Esophagus muscularis mucosa (tissue), 3 donors: ENCODE measurements at regions not wholly inside any gene's neighbourhood (a gene's known extent, or its start where the extent isn't known, plus 50 kb on each side); places are given as distances from the start of the nearest gene placed in this dataset.

Experiments
- POLR2A ChIP-seq: fragments of 450-650 bp; IDR thresholded peaks from one replicate; pipeline ENCODE4 v1.6.1; 2017; ENCODE audit warnings: antibody characterized with exemption, moderate library complexity, mild to moderate bottlenecking, low read depth
- POLR2AphosphoS5 ChIP-seq, 2 donors: sonication (generic); formaldehyde crosslinking; IDR thresholded peaks; one replicate each; pipeline ENCODE4 v1.6.1; 2017; ENCODE audit warnings: antibody characterized with exemption in 2 of 2
- TF ChIP-seq, protein P1 (sequence below), 3 experiments: fragments of 200-600 bp in 2 of 3; fragments of 450-650 bp in 1 of 3; sonication (generic) in 2 of 3; IDR thresholded peaks; one replicate each; pipeline ENCODE4 v1.5.1; 2017 to 2019; ENCODE audit warnings: antibody characterized with exemption in 3 of 3, mild to moderate bottlenecking in 2 of 3, moderate library complexity in 1 of 3

DNA sequence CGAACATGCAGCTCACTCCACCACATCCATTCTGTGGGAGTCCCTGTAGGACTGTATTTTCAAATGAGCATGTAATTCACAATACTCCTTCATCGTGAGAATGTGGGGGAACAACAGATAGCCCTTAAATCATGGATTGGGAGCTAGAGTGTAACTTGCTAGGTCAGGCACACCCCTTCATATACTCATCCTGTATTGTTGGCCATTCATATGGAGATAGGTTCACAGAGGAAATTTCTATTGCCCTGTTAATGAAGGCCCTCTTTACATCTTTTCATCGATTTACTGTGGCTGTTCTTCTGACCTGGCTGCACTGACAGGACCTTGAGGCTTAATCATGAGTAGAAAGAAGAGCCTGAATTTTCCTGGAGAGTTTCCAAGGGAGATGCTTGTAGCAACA, 193.8 kb upstream of the DPP10 start:
- TF ChIP-seq POLR2A: no peak
- TF ChIP-seq, protein P1, sequence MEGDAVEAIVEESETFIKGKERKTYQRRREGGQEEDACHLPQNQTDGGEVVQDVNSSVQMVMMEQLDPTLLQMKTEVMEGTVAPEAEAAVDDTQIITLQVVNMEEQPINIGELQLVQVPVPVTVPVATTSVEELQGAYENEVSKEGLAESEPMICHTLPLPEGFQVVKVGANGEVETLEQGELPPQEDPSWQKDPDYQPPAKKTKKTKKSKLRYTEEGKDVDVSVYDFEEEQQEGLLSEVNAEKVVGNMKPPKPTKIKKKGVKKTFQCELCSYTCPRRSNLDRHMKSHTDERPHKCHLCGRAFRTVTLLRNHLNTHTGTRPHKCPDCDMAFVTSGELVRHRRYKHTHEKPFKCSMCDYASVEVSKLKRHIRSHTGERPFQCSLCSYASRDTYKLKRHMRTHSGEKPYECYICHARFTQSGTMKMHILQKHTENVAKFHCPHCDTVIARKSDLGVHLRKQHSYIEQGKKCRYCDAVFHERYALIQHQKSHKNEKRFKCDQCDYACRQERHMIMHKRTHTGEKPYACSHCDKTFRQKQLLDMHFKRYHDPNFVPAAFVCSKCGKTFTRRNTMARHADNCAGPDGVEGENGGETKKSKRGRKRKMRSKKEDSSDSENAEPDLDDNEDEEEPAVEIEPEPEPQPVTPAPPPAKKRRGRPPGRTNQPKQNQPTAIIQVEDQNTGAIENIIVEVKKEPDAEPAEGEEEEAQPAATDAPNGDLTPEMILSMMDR (IDR thresholded peaks at IDR 0.05): no peak
- no peak for TF ChIP-seq POLR2AphosphoS5 (IDR thresholded peaks at IDR 0.05)
